GM18951 (cell line): ENCODE measurements at regions not wholly inside any gene's neighbourhood (a gene's known extent, or its start where the extent isn't known, plus 50 kb on each side); places are given as distances from the start of the nearest gene placed in this dataset.
"Not testable (repeated sequence)": the region's sequence is repeated elsewhere in the genome, so short reads cannot be mapped to it uniquely, and the experiment has no call there.

Experiments
- POLR2A ChIP-seq: IDR thresholded peaks from 4 replicates; pipeline ENCODE4 v1.6.1; 2011; ENCODE audit warnings: mild to moderate bottlenecking; ENCODE audit not compliant: insufficient read length, insufficient read depth; ENCODE audit errors: extremely low read depth
- in situ Hi-C: fragments of 300-500 bp; cut with MboI; formaldehyde crosslinking; loops from one replicate; pipeline ENCODE4 v1.12.0; 2022; ENCODE audit warnings: low sequenced_read_pairs, mixed read lengths, inconsistent platforms; ENCODE audit not compliant: unreplicated experiment

- TF ChIP-seq POLR2A: no peak
- in situ Hi-C loops: no loop called here
Observed at GRCh38 chr3:135652388-135652787, 313.1 kb upstream of the PPP2R3A start.

GRCh38 chr3:135655328-135655727 lies 310.2 kb upstream of the PPP2R3A start:
- in situ Hi-C loops: no loop called here
- TF ChIP-seq POLR2A: no peak

- in situ Hi-C loops: not testable (repeated sequence)
Observed at GRCh38 chr3:135658451-135658850, 307.1 kb upstream of the PPP2R3A start.

- in situ Hi-C loops: no loop called here
- no peak for TF ChIP-seq POLR2A
Observed at GRCh38 chr3:135667061-135667460, 298.5 kb upstream of the PPP2R3A start.

DNA sequence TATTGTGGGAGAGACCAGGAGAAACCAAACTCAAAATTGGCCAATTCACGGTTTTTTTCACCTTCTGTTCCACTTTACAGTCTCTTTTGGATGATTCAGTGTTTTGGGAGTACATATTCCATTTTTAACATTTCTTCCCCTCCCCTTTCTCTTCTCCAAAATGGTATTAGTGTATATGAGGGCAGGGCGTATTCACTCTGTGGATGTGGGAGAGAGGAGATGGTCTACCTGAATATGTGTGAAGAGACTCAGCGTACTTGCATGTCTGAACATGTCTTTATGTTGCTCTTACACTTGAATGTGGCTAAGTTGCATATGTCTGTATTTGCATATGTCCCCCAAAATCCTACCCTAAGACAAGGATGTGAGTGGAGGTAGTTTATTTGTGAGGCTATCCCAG lies 291.0 kb upstream of the PPP2R3A start:
- TF ChIP-seq POLR2A: no peak
- in situ Hi-C loops: no loop called here

- in situ Hi-C loops: no loop called here
- no peak for TF ChIP-seq POLR2A
Observed at GRCh38 chr3:135678386-135678785, 287.1 kb upstream of the PPP2R3A start.

- TF ChIP-seq POLR2A: no peak
- in situ Hi-C loops: no loop called here
Observed at GRCh38 chr3:135688003-135688402, 277.5 kb upstream of the PPP2R3A start.

GRCh38 chr3:135690664-135691063 lies 274.9 kb upstream of the PPP2R3A start:
- in situ Hi-C loops: no loop called here
- no peak for TF ChIP-seq POLR2A

DNA sequence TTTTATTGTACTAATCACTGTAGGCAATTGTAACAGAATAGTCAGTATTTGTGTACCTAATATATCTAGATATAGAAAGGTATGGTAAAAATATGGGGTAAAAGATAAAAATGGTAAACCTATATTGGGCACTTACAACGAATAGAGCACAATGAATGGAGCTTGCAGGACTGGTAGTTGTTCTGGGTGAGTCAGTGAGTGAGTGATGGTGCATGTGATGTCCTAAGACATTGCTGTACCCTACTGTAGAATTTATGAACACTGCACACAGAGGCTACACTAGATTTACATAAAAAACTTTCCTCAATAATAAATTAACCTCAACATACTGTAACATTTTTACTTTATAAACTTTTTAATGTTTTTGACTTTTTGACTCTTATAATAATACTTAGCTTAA lies 274.3 kb upstream of the PPP2R3A start:
- in situ Hi-C loops: no loop called here
- TF ChIP-seq POLR2A: no peak

DNA sequence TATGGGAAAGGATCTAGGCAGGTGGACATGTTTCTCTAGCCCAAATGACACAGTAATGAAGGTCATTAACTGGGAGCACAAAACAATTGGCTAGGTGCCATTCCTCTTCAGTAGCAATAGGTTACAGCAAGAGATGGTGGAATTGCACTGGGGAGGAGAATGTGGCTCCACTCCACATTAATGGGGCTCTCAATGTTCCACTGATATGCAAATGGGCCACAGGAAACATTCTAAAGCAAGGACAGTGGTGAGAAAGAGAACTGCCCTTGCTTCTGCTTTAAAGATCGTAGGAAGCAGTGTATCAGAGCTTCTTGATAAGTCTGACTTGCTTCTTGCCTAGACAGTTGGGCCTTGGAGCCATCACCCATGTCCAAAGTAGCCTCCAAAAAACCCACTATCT lies 271.4 kb upstream of the PPP2R3A start:
- no peak for TF ChIP-seq POLR2A
- in situ Hi-C loops: no loop called here

- no peak for TF ChIP-seq POLR2A
- in situ Hi-C loops: no loop called here
Observed at GRCh38 chr3:135699741-135700140, 265.8 kb upstream of the PPP2R3A start.

DNA sequence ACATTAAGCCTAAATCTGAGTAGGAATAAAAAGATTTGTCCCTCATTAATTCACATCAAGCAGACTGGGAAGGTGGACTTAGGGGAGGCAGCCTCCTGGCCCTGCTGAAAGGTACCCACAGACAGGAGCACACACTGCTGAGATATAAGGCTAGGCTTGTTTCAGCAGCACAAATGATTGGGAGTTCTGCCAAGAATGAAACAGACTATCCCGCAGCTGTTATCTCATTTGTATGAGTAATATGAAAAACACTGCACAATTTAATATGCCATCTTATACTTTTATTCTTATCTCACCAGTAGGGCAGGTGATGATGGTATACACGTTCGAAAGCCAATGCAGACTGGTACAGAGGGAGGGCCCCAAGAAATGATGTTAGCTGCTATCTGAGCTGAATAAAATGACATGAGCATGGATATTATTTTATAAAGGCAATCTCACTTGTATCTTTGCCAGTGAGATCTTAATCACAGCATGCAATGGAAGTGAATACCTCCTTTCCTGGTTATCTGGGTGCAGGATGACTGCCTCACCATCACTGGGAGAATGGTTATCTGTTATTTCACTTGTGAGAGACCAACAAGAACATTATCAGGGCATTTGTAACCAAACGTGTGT lies 258.7 kb upstream of the PPP2R3A start:
- TF ChIP-seq POLR2A: no peak
- in situ Hi-C loops: no loop called here

GRCh38 chr3:135719449-135719848 lies 246.1 kb upstream of the PPP2R3A start:
- TF ChIP-seq POLR2A: no peak
- in situ Hi-C loops: no loop called here

DNA sequence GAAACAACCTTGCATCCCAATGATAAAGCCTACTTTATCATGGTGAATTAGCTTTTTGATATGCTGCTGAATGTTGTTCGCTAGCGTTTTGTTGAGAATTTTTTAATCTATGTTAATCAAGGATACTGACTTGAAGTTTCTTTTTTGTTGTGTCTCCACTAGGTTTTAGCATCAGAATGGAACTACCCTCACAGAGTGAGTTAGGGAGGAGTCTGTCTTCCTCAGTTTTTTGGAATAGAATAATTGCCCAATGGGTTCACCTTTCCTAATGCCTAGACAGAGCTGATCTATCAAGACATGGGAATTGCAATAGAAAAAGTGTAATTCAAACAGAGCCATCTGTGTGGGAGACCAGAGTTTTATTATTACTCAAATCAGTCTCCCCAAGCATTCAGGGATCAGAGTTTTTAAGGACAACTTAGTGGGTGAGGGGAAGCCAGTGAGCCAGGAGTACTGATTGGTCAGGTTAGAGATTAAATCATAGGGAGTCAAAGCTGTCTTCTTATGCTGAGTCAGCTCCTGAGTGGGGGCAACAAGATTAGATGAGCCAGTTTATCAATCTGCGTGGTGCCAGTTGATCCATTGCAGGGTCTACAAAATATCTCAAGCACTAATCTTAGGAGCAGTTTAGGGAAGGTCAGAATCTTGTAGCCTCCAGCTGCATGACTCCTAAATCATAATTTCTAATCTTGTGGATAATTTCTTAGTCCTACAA lies 237.4 kb upstream of the PPP2R3A start:
- in situ Hi-C loops: no loop called here
- TF ChIP-seq POLR2A: no peak

DNA sequence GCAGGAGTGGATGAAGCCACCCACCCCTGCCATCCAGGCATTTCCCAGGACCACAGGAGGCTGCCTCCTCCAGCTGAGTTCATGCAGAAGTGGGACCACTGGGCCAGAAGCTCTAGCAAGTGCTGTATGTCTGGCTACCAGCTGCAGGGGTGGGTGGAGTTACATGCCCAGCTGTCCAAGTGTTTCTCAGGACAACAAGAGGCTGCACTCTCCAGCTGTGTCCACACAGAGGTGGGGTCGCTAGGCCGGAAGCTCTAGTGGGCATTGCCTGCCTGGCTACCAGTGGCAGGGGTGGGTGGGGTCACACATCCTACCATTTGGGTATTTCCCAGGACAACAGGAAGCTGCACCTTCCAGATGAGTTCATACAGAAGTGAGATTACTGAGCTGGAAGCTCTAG lies 234.0 kb upstream of the PPP2R3A start:
- no peak for TF ChIP-seq POLR2A
- in situ Hi-C loops: no loop called here

- no peak for TF ChIP-seq POLR2A
- in situ Hi-C loops: no loop called here
Observed at GRCh38 chr3:135736740-135737139, 228.8 kb upstream of the PPP2R3A start.
